Stimulated activated naive CD8-positive, alpha-beta T cell treated with anti-CD3 and anti-CD28 coated beads, Interleukin-15, Interleukin-2, amounts not matched to agents 100 U/mL and 50 U/mL, for 24 hours (primary cell): ENCODE measurements at regions not wholly inside any gene's neighbourhood (a gene's known extent, or its start where the extent isn't known, plus 50 kb on each side); places are given as distances from the start of the nearest gene placed in this dataset.

ENCODE experiments used
- ATAC-seq: fragments of 150-1000 bp; cut with Tn5 transposase; one replicate; pipeline ENCODE4 v1.10.0; 2021
- DNase-seq: peaks from one replicate; pipeline ENCODE4 v3.0.0; 2021

DNA sequence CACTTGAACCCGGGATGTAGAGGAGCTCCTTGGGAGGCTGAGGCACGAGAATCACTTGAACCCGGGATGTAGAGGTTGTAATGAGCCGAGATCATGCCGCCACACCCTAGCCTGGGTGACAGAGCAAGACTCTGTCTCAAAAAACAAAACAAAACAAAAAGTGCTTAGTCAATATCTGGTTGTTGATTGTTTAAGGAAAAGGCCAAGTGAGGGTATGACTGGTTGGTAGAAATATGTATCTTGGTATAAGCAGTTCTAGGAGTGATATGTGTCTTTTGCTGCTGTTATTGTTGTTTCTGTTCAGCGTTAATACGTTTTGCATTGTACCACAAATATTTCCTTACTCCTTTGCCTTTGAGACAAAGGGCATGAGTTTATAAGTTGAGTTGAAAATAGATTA lies 210.7 kb upstream of the DMRT1 start:
- DNase-seq: no peak
- no peak for ATAC-seq

DNA sequence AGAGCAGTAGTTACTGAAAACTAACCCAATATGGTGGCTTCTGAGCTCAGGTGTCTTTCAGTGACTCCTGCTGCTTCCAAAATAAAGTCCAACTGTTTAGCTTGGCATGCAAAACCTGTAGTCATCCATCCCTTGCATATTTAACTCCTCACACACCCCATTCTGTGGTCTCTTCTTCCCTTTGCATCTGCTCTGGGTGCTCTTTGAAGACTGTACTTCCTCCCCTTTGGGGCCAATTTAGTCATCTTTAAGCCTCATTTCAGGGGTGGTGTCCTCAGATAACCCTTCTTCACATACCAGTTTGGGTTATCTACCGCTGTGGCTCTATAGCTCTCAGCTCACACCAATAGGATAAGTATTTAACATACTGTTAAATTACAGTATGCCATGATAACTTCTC lies 209.9 kb upstream of the DMRT1 start:
- DNase-seq: no peak
- peak; percentile 81 for ATAC-seq

GRCh38 chr9:633461-633860 lies 208.0 kb upstream of the DMRT1 start:
- ATAC-seq (no peak), DNase-seq (no peak)

- DNase-seq (no peak), ATAC-seq (no peak)
These were observed 204.4 kb upstream of the DMRT1 start for GRCh38 chr9:636931-637591.

DNA sequence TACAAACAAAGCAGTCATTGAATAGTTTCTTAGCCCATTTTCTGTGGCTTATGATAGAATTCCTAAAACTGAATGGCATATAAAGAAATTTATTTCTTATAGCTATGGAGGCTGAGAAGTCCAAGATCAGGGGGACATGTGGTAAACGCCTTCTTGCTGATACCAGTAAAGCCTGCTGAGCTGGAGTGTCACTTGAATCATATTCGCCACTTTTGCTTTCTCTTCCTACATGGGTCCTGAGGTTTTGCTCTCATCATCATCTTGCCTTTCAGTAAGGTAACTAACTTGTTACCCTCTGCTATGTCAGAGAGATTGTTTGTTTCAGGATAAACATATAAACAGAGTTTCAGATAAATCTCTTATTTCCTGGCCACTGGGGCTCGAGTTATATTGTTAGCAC lies 203.3 kb upstream of the DMRT1 start:
- DNase-seq (no peak), ATAC-seq (peak; percentile 67)

DNA sequence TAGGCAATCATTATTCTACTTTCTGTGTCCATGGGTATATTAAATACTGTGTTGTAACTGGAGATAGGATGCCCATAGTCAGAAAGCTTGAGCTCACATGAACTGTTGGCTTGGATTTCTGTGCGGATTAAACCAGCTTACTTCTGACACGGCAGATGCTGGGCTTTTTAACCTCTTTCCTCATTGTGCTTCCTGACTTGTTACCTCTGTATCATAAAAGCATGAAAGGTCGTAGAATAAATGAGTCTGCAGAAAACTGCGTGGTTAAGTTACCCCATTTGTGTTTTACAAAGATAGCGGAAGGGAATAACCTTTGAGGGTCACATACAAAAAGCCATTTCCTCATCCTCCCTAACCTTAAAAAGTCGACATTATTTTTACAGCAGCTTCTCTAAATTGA lies 199.5 kb upstream of the DMRT1 start:
- DNase-seq (no peak), ATAC-seq (no peak)

DNA sequence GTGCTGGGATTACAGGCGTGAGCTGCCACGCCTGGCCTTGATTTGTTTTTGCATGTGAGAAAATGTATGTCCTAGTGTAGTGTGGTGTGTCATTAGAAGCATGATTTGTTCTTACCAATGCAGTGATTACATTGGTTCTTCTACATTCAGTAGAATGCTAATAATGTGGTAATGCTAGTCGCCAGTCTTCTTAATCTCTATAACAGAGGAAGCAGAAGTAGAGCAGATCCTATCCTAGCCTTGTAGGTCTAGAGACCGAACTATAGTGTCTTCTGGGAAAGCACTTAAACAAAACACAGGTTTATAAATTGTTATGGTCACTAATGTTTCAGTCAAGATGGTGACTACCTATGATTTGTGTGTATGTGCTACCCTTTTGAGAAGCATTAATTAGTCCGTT lies 197.5 kb upstream of the DMRT1 start:
- ATAC-seq (no peak), DNase-seq (no peak)

DNA sequence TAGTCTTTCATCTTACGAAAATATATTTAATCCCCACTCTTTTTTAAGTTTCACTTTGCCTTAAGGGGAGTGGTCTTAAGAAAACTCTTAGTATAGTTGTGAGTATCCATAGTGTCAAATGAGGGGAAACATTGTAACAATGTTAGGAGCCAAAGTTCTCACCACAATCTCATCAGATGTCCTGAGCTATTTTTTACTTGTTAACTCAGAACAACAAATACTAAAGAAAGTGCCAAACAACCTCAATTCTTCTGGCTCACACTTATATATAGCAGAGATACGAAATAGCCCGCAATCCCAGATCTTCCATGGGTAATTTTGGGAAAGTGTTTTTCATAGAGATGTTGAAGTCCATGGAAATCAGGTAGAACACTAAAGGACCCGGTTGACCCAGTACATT lies 194.0 kb upstream of the DMRT1 start:
- DNase-seq (no peak), ATAC-seq (no peak)

- no peak for DNase-seq
- no peak for ATAC-seq
These were observed 192.1 kb upstream of the DMRT1 start for GRCh38 chr9:649128-650074.

- ATAC-seq (peak; percentile 82), DNase-seq (peak; percentile 15)
These were observed 191.1 kb upstream of the DMRT1 start for GRCh38 chr9:650362-650761.

DNA sequence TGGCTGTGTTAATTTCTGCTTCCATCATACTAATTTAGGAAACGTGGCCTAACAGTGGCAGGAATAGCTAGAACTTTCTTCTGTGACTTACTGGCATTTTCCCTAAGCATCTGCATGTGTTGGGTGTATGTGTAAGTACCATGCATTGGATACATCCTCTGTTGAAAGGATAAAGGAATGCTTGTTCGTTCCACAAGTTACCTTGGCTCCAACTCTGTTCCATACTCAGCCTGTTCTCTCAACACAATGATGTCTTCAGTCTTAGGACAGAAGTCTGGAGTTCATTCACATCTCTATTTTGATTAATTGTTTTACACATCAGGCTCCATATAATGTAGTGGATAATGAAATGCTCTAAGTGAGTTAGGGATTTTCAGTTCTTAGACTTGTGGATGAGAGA lies 190.1 kb upstream of the DMRT1 start:
- ATAC-seq (no peak), DNase-seq (no peak)

DNA sequence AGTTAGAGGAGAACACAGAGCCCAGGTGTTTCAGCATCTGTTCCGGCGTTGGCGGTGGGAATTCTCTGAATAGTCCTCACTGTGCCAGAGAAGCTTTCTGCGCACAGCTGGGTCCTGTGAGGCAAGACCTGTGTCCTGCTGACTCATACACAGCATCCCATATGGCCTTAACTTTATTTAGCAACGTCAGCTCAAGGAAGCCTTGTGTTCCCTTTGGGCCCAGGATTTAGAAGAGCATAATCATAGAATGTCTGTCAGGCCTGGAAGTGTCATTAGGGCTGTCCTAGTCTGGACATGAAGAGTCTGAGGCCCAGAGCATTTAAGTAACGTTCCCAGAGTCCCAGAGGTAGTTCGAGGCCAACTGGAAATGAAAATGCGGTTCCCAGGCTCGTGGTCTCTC lies 188.6 kb upstream of the DMRT1 start:
- DNase-seq: no peak
- no peak for ATAC-seq

GRCh38 chr9:653421-653820 lies 188.1 kb upstream of the DMRT1 start:
- ATAC-seq: no peak
- DNase-seq: no peak

GRCh38 chr9:653856-654387 lies 187.6 kb upstream of the DMRT1 start:
- DNase-seq (no peak), ATAC-seq (no peak)

DNA sequence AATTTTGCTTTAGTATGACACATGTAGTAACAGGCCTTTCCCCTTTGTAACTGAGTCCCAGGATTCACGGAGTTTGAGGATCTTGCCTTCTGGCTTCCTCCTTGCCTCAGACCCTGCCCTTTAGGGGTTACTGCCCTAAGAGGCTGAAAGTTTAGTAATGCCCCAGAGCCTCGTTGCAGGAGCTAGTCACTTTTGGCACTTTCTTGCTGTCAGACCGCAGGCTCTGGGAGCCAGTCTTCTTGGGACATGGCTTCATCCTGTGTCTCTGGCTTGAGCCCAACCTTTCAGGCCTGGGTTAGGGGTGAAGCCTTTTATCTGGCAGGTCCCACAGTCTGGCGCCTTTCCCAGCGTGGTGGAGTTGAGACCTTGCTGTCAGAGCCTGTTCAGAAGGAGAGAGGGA lies 185.6 kb upstream of the DMRT1 start:
- DNase-seq (no peak), ATAC-seq (no peak)

DNA sequence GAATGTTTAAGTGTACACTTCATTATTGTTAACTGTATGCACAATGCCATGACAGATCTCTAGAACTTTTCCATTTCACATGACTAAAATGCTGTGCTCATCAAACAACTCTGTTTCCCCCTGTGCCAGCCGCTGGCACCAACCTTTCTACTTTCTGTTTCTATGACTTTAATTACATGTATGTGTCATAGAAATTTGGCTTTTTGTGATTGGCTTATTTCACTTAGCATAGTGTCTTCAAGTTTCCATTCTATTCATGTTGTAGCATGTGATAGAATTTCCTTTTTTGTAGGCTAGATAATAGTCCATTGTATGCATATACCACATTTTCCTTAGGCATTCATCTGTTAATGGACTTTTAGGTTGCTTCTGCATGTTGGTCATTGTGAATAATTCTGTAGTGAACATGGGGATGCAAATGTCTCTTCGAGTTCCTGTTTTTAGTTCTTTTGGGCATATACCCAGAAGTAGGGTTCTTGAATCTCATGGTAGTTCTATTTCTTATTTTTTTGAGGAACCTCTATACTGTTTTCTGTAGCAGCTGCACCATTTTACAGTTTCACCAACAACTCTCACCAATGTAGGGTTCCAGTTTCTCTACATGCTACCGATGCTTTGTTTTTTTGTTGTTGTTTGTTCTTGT lies 184.4 kb upstream of the DMRT1 start:
- ATAC-seq (peak; percentile 86), DNase-seq (no peak)

DNA sequence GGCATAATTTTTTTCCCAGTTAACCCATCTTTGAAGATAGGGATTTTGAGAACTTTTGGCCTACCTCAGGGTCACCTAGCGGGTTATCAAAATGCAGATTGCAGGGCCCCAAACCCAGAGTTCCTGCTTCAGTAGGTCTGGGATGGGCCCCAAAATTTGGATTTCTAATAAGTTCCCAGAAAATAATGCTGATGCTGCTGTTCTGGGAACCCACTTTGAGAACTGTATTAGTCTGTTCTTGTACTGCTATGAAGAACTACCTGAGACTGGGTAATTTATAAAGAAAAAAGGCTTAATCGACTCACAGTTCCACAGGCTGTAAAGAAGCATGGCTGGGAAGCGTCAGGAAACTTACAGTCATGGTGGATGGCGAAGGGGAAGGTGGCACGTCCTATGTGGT lies 182.2 kb upstream of the DMRT1 start:
- no peak for ATAC-seq

GRCh38 chr9:660227-660626 lies 181.3 kb upstream of the DMRT1 start:
- DNase-seq: no peak
- no peak for ATAC-seq

More for the DNA sequence above, 182.2 kb upstream of the DMRT1 start:
- DNase-seq: no peak

- DNase-seq (no peak), ATAC-seq (no peak)
These were observed 178.0 kb upstream of the DMRT1 start for GRCh38 chr9:663541-663940.

DNA sequence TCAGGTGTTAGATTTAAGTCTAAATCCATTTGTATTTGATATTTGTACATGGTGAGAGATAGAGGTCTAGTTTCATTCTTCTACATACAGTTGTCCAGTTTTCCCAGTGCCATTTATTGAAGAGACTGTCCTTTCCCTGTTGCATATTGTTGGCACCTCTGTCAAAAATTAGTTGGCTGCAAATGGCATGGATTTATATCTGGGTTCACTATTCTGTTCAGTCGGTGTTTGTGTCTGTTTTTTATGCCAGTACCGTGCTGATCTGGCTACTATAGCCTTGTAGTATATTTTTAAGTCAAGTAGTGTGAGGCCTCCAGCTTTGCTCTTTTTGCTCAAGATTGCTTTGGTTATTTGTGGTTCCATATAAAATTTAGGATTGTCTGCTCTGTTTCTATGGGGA lies 176.2 kb upstream of the DMRT1 start:
- no peak for DNase-seq

DNA sequence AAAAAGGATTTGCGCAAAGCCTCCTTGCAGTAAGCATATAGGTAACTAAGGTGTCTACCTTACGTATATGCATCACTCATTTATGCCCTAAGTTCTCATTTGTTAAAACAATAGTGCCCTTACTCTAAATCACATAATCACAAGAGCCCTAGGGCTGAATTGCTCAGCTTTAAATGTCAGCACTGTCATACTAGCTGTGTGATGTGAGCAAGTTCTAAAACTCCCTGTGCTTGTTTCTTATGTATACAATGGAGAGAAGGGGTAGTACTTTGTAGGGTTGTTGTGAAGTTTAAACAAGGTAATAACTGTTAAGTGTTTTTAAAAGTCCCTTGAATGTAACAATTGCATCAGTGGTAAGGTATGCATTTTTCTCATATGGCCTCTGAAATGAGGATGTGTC lies 169.5 kb upstream of the DMRT1 start:
- no peak for ATAC-seq
- no peak for DNase-seq

More for the DNA sequence above, 176.2 kb upstream of the DMRT1 start:
- no peak for ATAC-seq

DNA sequence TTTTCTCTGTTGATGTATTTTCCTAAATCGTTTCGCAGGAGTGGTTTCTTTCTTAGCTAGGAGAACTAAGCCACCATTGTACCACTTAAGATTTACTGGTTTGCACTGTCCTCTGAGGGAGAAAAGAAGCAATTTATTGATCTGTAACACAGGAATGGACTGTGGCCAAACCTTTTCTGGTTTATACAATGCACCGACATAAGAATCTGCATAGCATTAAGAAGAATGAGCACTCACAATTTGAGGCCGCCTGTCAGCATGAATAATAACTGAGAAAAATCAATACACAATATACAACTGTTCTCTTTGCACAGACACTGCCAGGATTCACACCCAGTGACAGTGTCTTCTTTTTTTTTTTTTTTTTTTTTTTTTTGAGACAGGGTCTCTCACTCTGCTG lies 168.6 kb upstream of the DMRT1 start:
- DNase-seq (no peak), ATAC-seq (no peak)
